Psoas muscle (tissue), 7 donors: ENCODE measurements at regions not wholly inside any gene's neighbourhood (a gene's known extent, or its start where the extent isn't known, plus 50 kb on each side); places are given as distances from the start of the nearest gene placed in this dataset.

ENCODE experiments used
- ATAC-seq, 4 donors: fragments of 200-7000 bp; cut with Tn5 transposase; one replicate each; pipeline ENCODE4 v1.9.1; 2020; ENCODE audit warnings: moderate library complexity in 3 of 4, mild to moderate bottlenecking in 2 of 4
- DNase-seq, 2 donors: peaks; one replicate each; pipeline ENCODE4 v3.0.0-alpha.2; 2020
- H3K27ac ChIP-seq: fragments of 200-600 bp; one replicate; pipeline ENCODE4 v1.8.0; 2022
- H3K27me3 ChIP-seq, 3 donors: fragments of 200-600 bp in 1 of 3; one replicate each; pipeline versions ENCODE4 v1.6.1 to v1.8.0; 2013 to 2022; ENCODE audit warnings: low read length in 2 of 3, mild to moderate bottlenecking in 2 of 3, moderate library complexity in 1 of 3; ENCODE audit not compliant: insufficient read depth in 3 of 3
- H3K36me3 ChIP-seq, 2 donors: fragments of 200-600 bp in 1 of 2; one replicate each; pipeline versions ENCODE4 v1.6.1 to v1.8.0; 2013 to 2022; ENCODE audit warnings: low read depth in 1 of 2, mild to moderate bottlenecking in 1 of 2, moderate library complexity in 1 of 2; ENCODE audit not compliant: insufficient read depth in 1 of 2
- H3K4me1 ChIP-seq: fragments of 200-600 bp; one replicate; pipeline ENCODE4 v1.8.0; 2022
- H3K4me3 ChIP-seq: fragments of 200-600 bp; one replicate; pipeline ENCODE4 v1.8.0; 2022; ENCODE audit warnings: mild to moderate bottlenecking
- H3K9me3 ChIP-seq: fragments of 200-600 bp; one replicate; pipeline ENCODE4 v1.8.0; 2022
- CTCF ChIP-seq: fragments of 200-600 bp; IDR thresholded peaks from one replicate; pipeline ENCODE4 v1.8.0; 2022; ENCODE audit warnings: antibody characterized with exemption
- WGBS, 3 donors: extraction: QIAGEN DNeasy Blood & Tissue Kit; methylation state at CpG; one replicate each; pipeline versions ENCODE4 v1.1.6 to v1.1.7; 2013; 5-methylcytosine and 5-hydroxymethylcytosine counted together
- intact Hi-C, 2 donors: fragments of 100-400 bp; cut with DNase I; formaldehyde crosslinking; loops; one replicate each; pipeline versions ENCODE4 v1.11.0 to v1.14.2; 2022
- donor health status: healthy with polysubstance abuse.
- donor health status: DM: no; HTN: no; CAD: no; lungs with moderate emphysema.
- donor health status: Bipolar disorder and iron deficiency.
- donor health status: healthy.
- donor health status: DM: yes; HTN: yes; CAD: no.
- donor health status: DM: no; HTN: no; CAD: no.
- donor health status: DM: yes; HTN: yes; CAD: no.

- no peak overlapping the region for H3K27ac ChIP-seq
- intact Hi-C loops: no loop called here
- no peak overlapping the region for H3K4me3 ChIP-seq
- DNase-seq: no peak
- H3K27me3 ChIP-seq: no peaks in the 10 kb centered on the region
- WGBS, 3 donors: 89 to 93% (median 90%) methylated on average over 6 of the region's 6 CpGs
- H3K9me3 ChIP-seq: no peaks in the 10 kb centered on the region
- ATAC-seq: no peak
- no peaks in the 10 kb centered on the region for H3K4me1 ChIP-seq
- no peak for TF ChIP-seq CTCF
- no peaks in the 10 kb centered on the region for H3K36me3 ChIP-seq
Measured at GRCh38 chr2:195473862-195474261, 183.2 kb upstream of the SLC39A10 start.

GRCh38 chr2:195472501-195473234 lies 184.4 kb upstream of the SLC39A10 start:
- Histone ChIP-seq H3K27ac (no peak overlapping the region), H3K9me3 (no peaks in the 10 kb centered on the region), H3K36me3 (no peaks in the 10 kb centered on the region), H3K27me3 (peaks cover 0 to 3% (median 0%) of the 10 kb centered on the region in 3 donors), H3K4me3 (no peak overlapping the region), H3K4me1 (no peaks in the 10 kb centered on the region)
- intact Hi-C loops: no loop called here
- WGBS, 3 donors: 59 to 63% (median 62%) methylated on average over 3 of the region's 3 CpGs
- DNase-seq (no peak), ATAC-seq (no peak)
- no peak for TF ChIP-seq CTCF

- WGBS, 3 donors: 71 to 76% (median 73%) methylated on average over 4 of the region's 4 CpGs
- Histone ChIP-seq H3K36me3 (no peaks in the 10 kb centered on the region), H3K27me3 (peaks cover 0 to 3% (median 0%) of the 10 kb centered on the region in 3 donors), H3K9me3 (no peaks in the 10 kb centered on the region), H3K27ac (no peak overlapping the region), H3K4me3 (no peak overlapping the region), H3K4me1 (no peaks in the 10 kb centered on the region)
- ATAC-seq (no peak), DNase-seq (no peak)
- TF ChIP-seq CTCF: no peak
- intact Hi-C loops: no loop called here
Measured at GRCh38 chr2:195471807-195472206, 185.2 kb upstream of the SLC39A10 start.

GRCh38 chr2:195471163-195471562 lies 185.9 kb upstream of the SLC39A10 start:
- WGBS, 3 donors: 63 to 72% (median 70%) methylated on average over 2 of the region's 2 CpGs
- no peaks in the 10 kb centered on the region for H3K36me3 ChIP-seq
- ATAC-seq (no peak), DNase-seq (no peak)
- intact Hi-C loops: no loop called here
- peaks cover 2% of the 10 kb centered on the region for H3K9me3 ChIP-seq
- no peak for TF ChIP-seq CTCF
- H3K27me3 ChIP-seq: peaks cover 0 to 3% (median 0%) of the 10 kb centered on the region in 3 donors
- H3K27ac ChIP-seq: no peak overlapping the region
- H3K4me1 ChIP-seq: no peaks in the 10 kb centered on the region
- H3K4me3 ChIP-seq: no peak overlapping the region

GRCh38 chr2:195470622-195471021 lies 186.4 kb upstream of the SLC39A10 start:
- H3K9me3 ChIP-seq: peaks cover 6% of the 10 kb centered on the region
- no peak overlapping the region for H3K4me3 ChIP-seq
- DNase-seq: no peak
- peaks cover 0 to 3% (median 0%) of the 10 kb centered on the region in 3 donors for H3K27me3 ChIP-seq
- no peaks in the 10 kb centered on the region for H3K36me3 ChIP-seq
- ATAC-seq: no peak
- intact Hi-C loops: no loop called here
- H3K4me1 ChIP-seq: no peaks in the 10 kb centered on the region
- no peak for TF ChIP-seq CTCF
- no peak overlapping the region for H3K27ac ChIP-seq
